Activated CD4-positive, alpha-beta T cell treated with anti-CD3 and anti-CD28 coated beads, Interleukin-2, Interleukin-4, amounts not matched to agents 100 ng/mL and 50 ng/mL, durations not matched to agents 16 hours and 8 hours (primary cell): ENCODE measurements at regions not wholly inside any gene's neighbourhood (a gene's known extent, or its start where the extent isn't known, plus 50 kb on each side); places are given as distances from the start of the nearest gene placed in this dataset.
"Not testable (repeated sequence)": the region's sequence is repeated elsewhere in the genome, so short reads cannot be mapped to it uniquely, and the experiment has no call there.

Experiments
- DNase-seq: peaks from one replicate; pipeline ENCODE4 v3.0.0-alpha.2; 2020; ENCODE audit warnings: low spot score

GRCh38 chr22:44650806-44651205 is 51.2 kb upstream of the PRR5 start:
- no peak for DNase-seq

- no peak for DNase-seq
Observed at GRCh38 chr22:44648821-44649565, 53.0 kb upstream of the PRR5 start.

- no peak for DNase-seq
Observed at GRCh38 chr22:44648085-44648820, 53.8 kb upstream of the PRR5 start.

GRCh38 chr22:44647141-44647540 is 54.9 kb upstream of the PRR5 start:
- DNase-seq = no peak

- no peak for DNase-seq
Observed at GRCh38 chr22:44646668-44647067, 55.3 kb upstream of the PRR5 start.

GRCh38 chr22:44646141-44646540 is 55.9 kb upstream of the PRR5 start:
- no peak for DNase-seq

GRCh38 chr22:44645531-44645930 is 56.5 kb upstream of the PRR5 start:
- no peak for DNase-seq

GRCh38 chr22:44645083-44645482 is 56.9 kb upstream of the PRR5 start:
- DNase-seq = no peak

- not testable (repeated sequence) for DNase-seq
Observed at GRCh38 chr22:44643526-44644101, 58.4 kb upstream of the PRR5 start.

GRCh38 chr22:44642096-44642644 is 59.8 kb upstream of the PRR5 start:
- no peak for DNase-seq

- DNase-seq = no peak
Observed at GRCh38 chr22:44640618-44641155, 61.3 kb upstream of the PRR5 start.

GRCh38 chr22:44639891-44640617 is 62.0 kb upstream of the PRR5 start:
- DNase-seq = no peak

- DNase-seq = no peak
Observed at GRCh38 chr22:44638971-44639760, 62.8 kb upstream of the PRR5 start.

GRCh38 chr22:44636502-44637206 is 65.3 kb upstream of the PRR5 start:
- DNase-seq = not testable (repeated sequence)

- DNase-seq = not testable (repeated sequence)
Observed at GRCh38 chr22:44635567-44635966, 66.4 kb upstream of the PRR5 start.

GRCh38 chr22:44634426-44635321 is 67.3 kb upstream of the PRR5 start:
- no peak for DNase-seq

GRCh38 chr22:44633647-44634046 is 68.4 kb upstream of the PRR5 start:
- DNase-seq = no peak

- DNase-seq = no peak
Observed at GRCh38 chr22:44632541-44633396, 69.2 kb upstream of the PRR5 start.
